GM21360 (cell line): ENCODE measurements at regions not wholly inside any gene's neighbourhood (a gene's known extent, or its start where the extent isn't known, plus 50 kb on each side); places are given as distances from the start of the nearest gene placed in this dataset.
"Not testable (repeated sequence)": the region's sequence is repeated elsewhere in the genome, so short reads cannot be mapped to it uniquely, and the experiment has no call there.

ENCODE experiments used
- ATAC-seq: cut with Tn5 transposase; IDR thresholded peaks from one replicate; pipeline ENCODE4 v1.9.1; 2021; ENCODE audit warnings: mild to moderate bottlenecking, moderate library complexity; ENCODE audit not compliant: unreplicated experiment

GRCh38 chr6:125354649-125355048 lies 52.9 kb upstream of the HDDC2 start:
- no peak for ATAC-seq

- no peak for ATAC-seq
Observed at GRCh38 chr6:125356884-125357283, 55.1 kb upstream of the HDDC2 start.

- ATAC-seq, result peak; percentile 68
Observed at GRCh38 chr6:125357515-125358256, 55.9 kb upstream of the HDDC2 start.

GRCh38 chr6:125358898-125359297 lies 57.1 kb upstream of the HDDC2 start:
- no peak for ATAC-seq

- ATAC-seq, result no peak
Observed at GRCh38 chr6:125361868-125362267, 60.1 kb upstream of the HDDC2 start.

GRCh38 chr6:125363039-125363823 lies 61.5 kb upstream of the HDDC2 start:
- no peak for ATAC-seq

- ATAC-seq, result no peak
Observed at GRCh38 chr6:125363824-125364165, 62.0 kb upstream of the HDDC2 start.

- no peak for ATAC-seq
Observed at GRCh38 chr6:125365230-125365629, 63.5 kb upstream of the HDDC2 start.

GRCh38 chr6:125367036-125367782 lies 65.4 kb upstream of the HDDC2 start:
- no peak for ATAC-seq

- no peak for ATAC-seq
Observed at GRCh38 chr6:125370343-125370742, 68.6 kb upstream of the HDDC2 start.

- ATAC-seq, result no peak
Observed at GRCh38 chr6:125375013-125375412, 73.2 kb upstream of the HDDC2 start.

GRCh38 chr6:125375821-125376220 lies 74.1 kb upstream of the HDDC2 start:
- ATAC-seq, result no peak

GRCh38 chr6:125377621-125378020 lies 75.9 kb upstream of the HDDC2 start:
- ATAC-seq, result no peak

- ATAC-seq, result no peak
Observed at GRCh38 chr6:125379174-125379573, 77.4 kb upstream of the HDDC2 start.

- no peak for ATAC-seq
Observed at GRCh38 chr6:125380474-125380873, 78.7 kb upstream of the HDDC2 start.

- not testable (repeated sequence) for ATAC-seq
Observed at GRCh38 chr6:125386337-125386736, 84.6 kb upstream of the HDDC2 start.

GRCh38 chr6:125392682-125393081 lies 90.9 kb upstream of the HDDC2 start:
- ATAC-seq, result no peak

GRCh38 chr6:125393449-125393858 lies 91.7 kb upstream of the HDDC2 start:
- no peak for ATAC-seq

- ATAC-seq, result no peak
Observed at GRCh38 chr6:125406741-125407140, 105.0 kb upstream of the HDDC2 start.

- no peak for ATAC-seq
Observed at GRCh38 chr6:125414507-125414906, 112.7 kb upstream of the HDDC2 start.

- ATAC-seq, result no peak
Observed at GRCh38 chr6:125415913-125416312, 114.1 kb upstream of the HDDC2 start.

- no peak for ATAC-seq
Observed at GRCh38 chr6:125421836-125422235, 120.1 kb upstream of the HDDC2 start.
